ENCODE measurements at regions not wholly inside any gene's neighbourhood (a gene's known extent, or its start where the extent isn't known, plus 50 kb on each side); places are given as distances from the start of the nearest gene placed in this dataset.
A peak's percentile ranks its signal among the peaks of the same experiment; 100 is the strongest.

- Histone ChIP-seq H3K27ac (no peak overlapping the region), H3K9me3 (peaks cover 0 to 4% (median 0%) of the 10 kb centered on the region in 3 donors), H3K4me3 (no peak overlapping the region), H3K4me1 (peaks cover 13% of the 10 kb centered on the region), H3K27me3 (no peaks in the 10 kb centered on the region), H3K36me3 (replicated peaks in 1 of 2; ENCODE audit: insufficient read depth in 1 of 2, low read depth in 2 of 2) (no peaks in the 10 kb centered on the region)
- DNase-seq (no peak), ATAC-seq (no peak)
- intact Hi-C loops (cut with DNase I) = no loop called here
- WGBS, 2 donors = 92 to 95% methylated on average over 2 of the region's 2 CpGs
- TF ChIP-seq, protein P1, sequence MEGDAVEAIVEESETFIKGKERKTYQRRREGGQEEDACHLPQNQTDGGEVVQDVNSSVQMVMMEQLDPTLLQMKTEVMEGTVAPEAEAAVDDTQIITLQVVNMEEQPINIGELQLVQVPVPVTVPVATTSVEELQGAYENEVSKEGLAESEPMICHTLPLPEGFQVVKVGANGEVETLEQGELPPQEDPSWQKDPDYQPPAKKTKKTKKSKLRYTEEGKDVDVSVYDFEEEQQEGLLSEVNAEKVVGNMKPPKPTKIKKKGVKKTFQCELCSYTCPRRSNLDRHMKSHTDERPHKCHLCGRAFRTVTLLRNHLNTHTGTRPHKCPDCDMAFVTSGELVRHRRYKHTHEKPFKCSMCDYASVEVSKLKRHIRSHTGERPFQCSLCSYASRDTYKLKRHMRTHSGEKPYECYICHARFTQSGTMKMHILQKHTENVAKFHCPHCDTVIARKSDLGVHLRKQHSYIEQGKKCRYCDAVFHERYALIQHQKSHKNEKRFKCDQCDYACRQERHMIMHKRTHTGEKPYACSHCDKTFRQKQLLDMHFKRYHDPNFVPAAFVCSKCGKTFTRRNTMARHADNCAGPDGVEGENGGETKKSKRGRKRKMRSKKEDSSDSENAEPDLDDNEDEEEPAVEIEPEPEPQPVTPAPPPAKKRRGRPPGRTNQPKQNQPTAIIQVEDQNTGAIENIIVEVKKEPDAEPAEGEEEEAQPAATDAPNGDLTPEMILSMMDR (IDR thresholded peaks at IDR 0.05) = no peak
- TF ChIP-seq POLR2A (IDR thresholded peaks at IDR 0.05) = no peak
These were observed 436.2 kb upstream of the IGFBP3 start for GRCh38 chr7:46357290-46357689.

DNA sequence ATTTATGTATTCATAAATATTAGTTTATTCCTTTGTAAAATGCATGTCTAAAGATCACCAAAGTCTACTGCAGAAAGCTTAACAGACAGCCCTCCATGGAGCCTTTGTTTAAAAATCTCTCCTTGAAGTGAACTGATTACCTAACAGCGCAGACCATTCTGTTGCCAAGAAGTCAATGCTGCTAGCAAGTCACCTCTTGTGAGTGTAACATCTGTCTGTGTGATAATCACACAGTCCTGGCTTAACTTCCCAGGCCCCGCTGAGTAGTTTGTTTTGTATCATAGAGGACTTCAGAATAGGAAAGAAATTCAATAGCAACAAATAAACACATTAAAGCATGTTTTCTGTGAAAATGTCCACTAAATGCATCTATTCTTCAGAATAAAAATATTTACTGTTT lies 435.3 kb upstream of the IGFBP3 start:
- H3K4me3 ChIP-seq = no peak overlapping the region
- H3K27ac ChIP-seq = no peak overlapping the region
- H3K27me3 ChIP-seq = no peaks in the 10 kb centered on the region
- peaks cover 13% of the 10 kb centered on the region for H3K4me1 ChIP-seq
- WGBS, 2 donors = 34 to 36% methylated on average over 2 of the region's 2 CpGs
- intact Hi-C loops (cut with DNase I) = no loop called here
- TF ChIP-seq POLR2A (IDR thresholded peaks at IDR 0.05) = no peak
- TF ChIP-seq, protein P1 (IDR thresholded peaks at IDR 0.05) = no peak
- no peaks in the 10 kb centered on the region for H3K36me3 ChIP-seq (replicated peaks in 1 of 2; ENCODE audit: insufficient read depth in 1 of 2, low read depth in 2 of 2)
- H3K9me3 ChIP-seq = peaks cover 0 to 4% (median 0%) of the 10 kb centered on the region in 3 donors
- DNase-seq (peak; percentile 43 to 68 (median 60)), ATAC-seq (peak; percentile 76)

DNA sequence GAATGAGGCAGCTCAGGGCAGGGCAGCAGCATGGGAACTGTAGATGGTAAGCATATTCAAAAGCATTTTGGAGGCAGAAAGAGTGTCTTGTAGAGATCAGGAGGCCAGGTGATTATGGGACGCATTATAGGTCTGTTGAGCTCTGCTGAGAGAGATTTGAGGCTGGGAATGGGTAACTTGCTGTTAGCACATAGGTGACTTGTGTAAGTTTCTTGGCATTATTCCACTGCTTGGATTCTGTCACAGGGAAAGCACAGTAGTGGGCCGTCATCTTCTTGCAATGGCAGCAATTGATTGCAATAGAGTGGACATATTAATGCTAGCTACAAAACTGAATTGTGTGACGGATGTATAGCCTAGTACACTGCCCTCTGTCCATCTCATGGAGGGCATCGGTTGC lies 434.3 kb upstream of the IGFBP3 start:
- peaks cover 13% of the 10 kb centered on the region for H3K4me1 ChIP-seq
- no peak overlapping the region for H3K27ac ChIP-seq
- no peaks in the 10 kb centered on the region for H3K36me3 ChIP-seq (replicated peaks in 1 of 2; ENCODE audit: insufficient read depth in 1 of 2, low read depth in 2 of 2)
- H3K9me3 ChIP-seq = peaks cover 0 to 4% (median 0%) of the 10 kb centered on the region in 3 donors
- DNase-seq (no peak), ATAC-seq (no peak)
- WGBS, 2 donors = 94% methylated on average over 4 of the region's 4 CpGs
- H3K4me3 ChIP-seq = no peak overlapping the region
- intact Hi-C loops (cut with DNase I) = no loop called here
- H3K27me3 ChIP-seq = no peaks in the 10 kb centered on the region
- TF ChIP-seq POLR2A (IDR thresholded peaks at IDR 0.05) = no peak
- TF ChIP-seq, protein P1 (IDR thresholded peaks at IDR 0.05) = no peak

DNA sequence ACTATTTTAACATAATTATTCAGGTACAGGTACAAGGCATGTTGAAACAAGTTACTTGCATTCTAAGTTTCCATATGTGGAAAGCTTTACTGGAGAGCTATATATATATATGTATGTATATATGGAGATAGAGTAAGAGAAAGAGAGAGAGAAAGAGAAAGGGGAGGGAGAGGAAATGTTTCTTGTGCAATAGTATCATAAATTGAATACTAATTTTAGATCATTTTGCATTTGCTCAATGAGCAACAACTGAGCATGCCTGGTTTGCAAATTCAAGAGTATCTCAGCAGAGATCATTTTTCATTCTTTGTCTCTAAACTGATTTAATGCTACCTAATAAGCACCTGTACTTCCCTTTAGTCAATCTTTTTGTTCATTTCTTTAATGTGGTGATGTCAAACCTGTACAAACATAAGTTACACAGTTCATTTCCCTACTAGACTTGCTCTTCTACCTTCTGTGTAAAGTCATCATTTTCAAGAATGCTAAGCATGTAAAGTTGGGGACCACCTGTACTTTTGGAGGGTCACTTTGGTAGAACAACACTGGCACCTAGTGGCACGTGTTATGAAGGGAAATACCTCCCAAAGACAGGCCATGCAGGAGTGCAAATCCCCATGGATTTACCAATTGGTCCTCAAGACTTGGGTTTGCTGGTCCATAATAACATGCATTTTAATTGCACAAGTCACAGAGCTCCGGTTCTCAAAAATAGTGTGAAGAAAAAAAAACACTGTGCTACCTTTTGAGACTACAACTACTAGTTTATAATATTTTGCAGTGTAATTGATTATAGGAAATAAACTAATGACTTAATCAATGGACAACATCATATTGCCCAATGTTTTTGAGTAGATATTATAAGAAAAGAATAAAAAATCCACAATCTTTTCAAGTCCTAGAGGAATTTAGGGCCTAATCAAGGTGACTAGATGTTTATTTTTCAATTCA lies 431.2 kb upstream of the IGFBP3 start:
- WGBS, 2 donors = 10% methylated on average over 2 of the region's 2 CpGs
- Histone ChIP-seq H3K36me3 (replicated peaks in 1 of 2; ENCODE audit: insufficient read depth in 1 of 2, low read depth in 2 of 2) (no peaks in the 10 kb centered on the region), H3K27me3 (no peaks in the 10 kb centered on the region), H3K27ac (no peak overlapping the region), H3K9me3 (no peaks in the 10 kb centered on the region), H3K4me3 (no peak overlapping the region), H3K4me1 (peaks cover 13% of the 10 kb centered on the region)
- intact Hi-C loops (cut with DNase I) = loop anchor here (5.0 kb wide), 1 partner anchor 435 kb away; no protein-coding TSS in a partner anchor
- DNase-seq = peak; percentile 25 to 47 (median 44)
- no peak for TF ChIP-seq POLR2A (IDR thresholded peaks at IDR 0.05)
- TF ChIP-seq, protein P1 (IDR thresholded peaks at IDR 0.05) = peak; percentile 9 to 75 (median 67)
- ATAC-seq = peak; percentile 53
